OCI-LY7 (cell line): ENCODE measurements at regions not wholly inside any gene's neighbourhood (a gene's known extent, or its start where the extent isn't known, plus 50 kb on each side); places are given as distances from the start of the nearest gene placed in this dataset.
"Not testable (repeated sequence)": the region's sequence is repeated elsewhere in the genome, so short reads cannot be mapped to it uniquely, and the experiment has no call there.

ENCODE experiments used
- EZH2phosphoT487 ChIP-seq: fragments of 200-600 bp; sonication (generic); IDR thresholded peaks from 2 replicates; pipeline ENCODE4 v1.6.1; 2018; ENCODE audit warnings: low read depth, borderline replicate concordance, mild to moderate bottlenecking, mixed run types, antibody characterized with exemption, low read length, moderate library complexity, mixed read lengths
- TF ChIP-seq, protein P1 (sequence below): fragments of 200-600 bp; sonication (generic); conservative IDR thresholded peaks from 2 replicates; pipeline ENCODE4 v1.5.1; 2014; ENCODE audit warnings: mild to moderate bottlenecking, antibody characterized with exemption, low read length, moderate library complexity, mixed read lengths

- TF ChIP-seq, protein P1, sequence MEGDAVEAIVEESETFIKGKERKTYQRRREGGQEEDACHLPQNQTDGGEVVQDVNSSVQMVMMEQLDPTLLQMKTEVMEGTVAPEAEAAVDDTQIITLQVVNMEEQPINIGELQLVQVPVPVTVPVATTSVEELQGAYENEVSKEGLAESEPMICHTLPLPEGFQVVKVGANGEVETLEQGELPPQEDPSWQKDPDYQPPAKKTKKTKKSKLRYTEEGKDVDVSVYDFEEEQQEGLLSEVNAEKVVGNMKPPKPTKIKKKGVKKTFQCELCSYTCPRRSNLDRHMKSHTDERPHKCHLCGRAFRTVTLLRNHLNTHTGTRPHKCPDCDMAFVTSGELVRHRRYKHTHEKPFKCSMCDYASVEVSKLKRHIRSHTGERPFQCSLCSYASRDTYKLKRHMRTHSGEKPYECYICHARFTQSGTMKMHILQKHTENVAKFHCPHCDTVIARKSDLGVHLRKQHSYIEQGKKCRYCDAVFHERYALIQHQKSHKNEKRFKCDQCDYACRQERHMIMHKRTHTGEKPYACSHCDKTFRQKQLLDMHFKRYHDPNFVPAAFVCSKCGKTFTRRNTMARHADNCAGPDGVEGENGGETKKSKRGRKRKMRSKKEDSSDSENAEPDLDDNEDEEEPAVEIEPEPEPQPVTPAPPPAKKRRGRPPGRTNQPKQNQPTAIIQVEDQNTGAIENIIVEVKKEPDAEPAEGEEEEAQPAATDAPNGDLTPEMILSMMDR: not testable (repeated sequence)
- TF ChIP-seq EZH2phosphoT487: not testable (repeated sequence)
Measured at GRCh38 chr21:6035474-6036155, 4485.8 kb upstream of the TPTE start.
